ENCODE measurements at regions not wholly inside any gene's neighbourhood (a gene's known extent, or its start where the extent isn't known, plus 50 kb on each side); places are given as distances from the start of the nearest gene placed in this dataset.

DNA sequence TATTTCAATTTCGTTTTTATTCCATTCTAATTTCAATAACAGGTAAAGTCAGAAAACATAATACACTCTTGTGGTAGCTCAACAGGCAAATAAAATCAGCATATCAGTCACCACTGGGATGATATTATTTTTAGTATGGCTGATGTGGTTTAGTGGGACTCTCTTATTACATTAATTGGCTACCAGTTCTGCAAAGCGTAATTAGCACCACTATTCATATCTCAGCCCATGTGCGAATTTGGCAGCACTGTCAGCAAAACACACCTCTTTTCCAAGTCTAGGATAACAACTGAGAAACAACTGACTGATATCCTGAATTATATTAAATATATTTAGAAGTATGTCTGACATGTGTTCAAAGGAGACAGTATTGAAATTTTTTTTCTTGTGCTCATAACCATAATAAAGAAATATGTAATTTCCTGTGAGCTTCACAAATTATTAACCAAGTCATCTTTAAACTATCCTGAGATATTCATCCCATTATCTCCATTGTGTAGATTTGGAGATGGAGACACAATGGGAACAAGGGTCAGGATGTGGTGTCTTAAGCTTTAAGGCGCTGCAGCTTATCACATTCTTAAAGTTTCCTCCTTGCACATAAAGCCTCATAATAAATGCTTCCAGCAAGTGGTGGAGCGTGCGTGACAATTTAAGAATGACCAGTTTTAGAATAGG, 212.4 kb downstream of the TLE1 start:
- H3K9me3 Mint-ChIP-seq: peaks cover 2% of the 10 kb centered on the region
- H3K4me3 Mint-ChIP-seq: no peak overlapping the region
- Histone ChIP-seq H3K27me3 (ENCODE audit: control insufficient read depth in 1 of 2, insufficient read depth in 2 of 2, low read length in 2 of 2) (no peaks in the 10 kb centered on the region), H3K4me1 (ENCODE audit: insufficient read depth, low read length) (no peaks in the 10 kb centered on the region), H3K27ac (ENCODE audit: low read depth in 1 of 2, low read length in 2 of 2) (no peak overlapping the region), H3K36me3 (ENCODE audit: insufficient read depth, low read length) (no peaks in the 10 kb centered on the region), H3K4me3 (ENCODE audit: low read length) (no peak overlapping the region), H3K9me3 (ENCODE audit: control insufficient read depth in 1 of 2, insufficient read depth in 1 of 2, low read length in 2 of 2) (peaks cover 0 to 4% of the 10 kb centered on the region in 2 experiments)
- H3K4me1 Mint-ChIP-seq (ENCODE audit: low read depth): no peaks in the 10 kb centered on the region
- DNase-seq: no peak
- ChIA-PET POLR2A (no interaction called here), CTCF (no interaction called here)
- intact Hi-C loops (cut with DNase I, micrococcal nuclease): no loop called here
- H3K27ac Mint-ChIP-seq: no peak overlapping the region
- ATAC-seq (ENCODE audit: poor library complexity): no peak
- no peaks in the 10 kb centered on the region for H3K27me3 Mint-ChIP-seq
- TF ChIP-seq CTCF (IDR thresholded peaks at IDR 0.05): no peak
- no peaks in the 10 kb centered on the region for H3K36me3 Mint-ChIP-seq (ENCODE audit: low read depth)

- no peaks in the 10 kb centered on the region for H3K27me3 Mint-ChIP-seq
- intact Hi-C loops (cut with DNase I, micrococcal nuclease): no loop called here
- TF ChIP-seq CTCF (IDR thresholded peaks at IDR 0.05): no peak
- CTCF ChIA-PET: no interaction called here
- POLR2A ChIA-PET: no interaction called here
- H3K9me3 ChIP-seq (ENCODE audit: control insufficient read depth in 1 of 2, insufficient read depth in 1 of 2, low read length in 2 of 2): peaks cover 0 to 9% of the 10 kb centered on the region in 2 experiments
- no peaks in the 10 kb centered on the region for H3K4me1 ChIP-seq (ENCODE audit: insufficient read depth, low read length)
- no peak overlapping the region for H3K27ac ChIP-seq (ENCODE audit: low read depth in 1 of 2, low read length in 2 of 2)
- no peak for DNase-seq
- H3K27ac Mint-ChIP-seq: no peak overlapping the region
- ATAC-seq (ENCODE audit: poor library complexity): no peak
- no peaks in the 10 kb centered on the region for H3K4me1 Mint-ChIP-seq (ENCODE audit: low read depth)
- no peak overlapping the region for H3K4me3 Mint-ChIP-seq
- no peaks in the 10 kb centered on the region for H3K36me3 ChIP-seq (ENCODE audit: insufficient read depth, low read length)
- H3K9me3 Mint-ChIP-seq: no peaks in the 10 kb centered on the region
- no peak overlapping the region for H3K4me3 ChIP-seq (ENCODE audit: low read length)
- no peaks in the 10 kb centered on the region for H3K36me3 Mint-ChIP-seq (ENCODE audit: low read depth)
- H3K27me3 ChIP-seq (ENCODE audit: control insufficient read depth in 1 of 2, insufficient read depth in 2 of 2, low read length in 2 of 2): no peaks in the 10 kb centered on the region
Measured at GRCh38 chr9:81474792-81475191, 214.6 kb downstream of the TLE1 start.

GRCh38 chr9:81474125-81474524, 215.2 kb downstream of the TLE1 start:
- H3K4me1 Mint-ChIP-seq (ENCODE audit: low read depth): no peaks in the 10 kb centered on the region
- H3K9me3 ChIP-seq (ENCODE audit: control insufficient read depth in 1 of 2, insufficient read depth in 1 of 2, low read length in 2 of 2): peaks cover 0 to 9% of the 10 kb centered on the region in 2 experiments
- H3K36me3 ChIP-seq (ENCODE audit: insufficient read depth, low read length): no peaks in the 10 kb centered on the region
- H3K4me3 Mint-ChIP-seq: no peak overlapping the region
- ATAC-seq (ENCODE audit: poor library complexity): no peak
- no peak for DNase-seq
- ChIA-PET POLR2A (no interaction called here), CTCF (no interaction called here)
- intact Hi-C loops (cut with DNase I, micrococcal nuclease): no loop called here
- no peaks in the 10 kb centered on the region for H3K27me3 ChIP-seq (ENCODE audit: control insufficient read depth in 1 of 2, insufficient read depth in 2 of 2, low read length in 2 of 2)
- H3K4me3 ChIP-seq (ENCODE audit: low read length): no peak overlapping the region
- H3K27me3 Mint-ChIP-seq: no peaks in the 10 kb centered on the region
- TF ChIP-seq CTCF (IDR thresholded peaks at IDR 0.05): no peak
- no peaks in the 10 kb centered on the region for H3K36me3 Mint-ChIP-seq (ENCODE audit: low read depth)
- no peak overlapping the region for H3K27ac Mint-ChIP-seq
- no peak overlapping the region for H3K27ac ChIP-seq (ENCODE audit: low read depth in 1 of 2, low read length in 2 of 2)
- H3K9me3 Mint-ChIP-seq: no peaks in the 10 kb centered on the region
- no peaks in the 10 kb centered on the region for H3K4me1 ChIP-seq (ENCODE audit: insufficient read depth, low read length)

All from CD4-positive, alpha-beta T cell (primary cell).